Upper lobe of left lung (tissue), 6 donors: ENCODE measurements at regions not wholly inside any gene's neighbourhood (a gene's known extent, or its start where the extent isn't known, plus 50 kb on each side); places are given as distances from the start of the nearest gene placed in this dataset.
"Not testable (repeated sequence)": the region's sequence is repeated elsewhere in the genome, so short reads cannot be mapped to it uniquely, and the experiment has no call there.

Experiments used
- ATAC-seq, 2 donors: fragments of 200-7000 bp; cut with Tn5 transposase; one replicate each; pipeline ENCODE4 v1.9.1; 2022; ENCODE audit warnings: mild to moderate bottlenecking in 2 of 2, moderate library complexity in 2 of 2; ENCODE audit not compliant: low FRiP score in 2 of 2
- DNase-seq, 2 donors: peaks; one replicate each; pipeline ENCODE4 v3.0.0-alpha.2; 2019 to 2020
- H3K27ac ChIP-seq, 4 donors: fragments of 200-600 bp; sonication (generic); one replicate each; pipeline ENCODE4 v1.5.1; 2016 to 2019
- H3K27me3 ChIP-seq, 4 donors: fragments of 200-600 bp; sonication (generic); one replicate each; pipeline ENCODE4 v1.5.1; 2017 to 2019
- H3K36me3 ChIP-seq, 4 donors: fragments of 200-600 bp; sonication (generic); one replicate each; pipeline ENCODE4 v1.5.1; 2016 to 2019
- H3K4me1 ChIP-seq, 4 donors: fragments of 200-600 bp; sonication (generic); one replicate each; pipeline ENCODE4 v1.5.1; 2018 to 2019
- H3K4me3 ChIP-seq, 4 donors: fragments of 200-600 bp; sonication (generic); one replicate each; pipeline ENCODE4 v1.5.1; 2017 to 2019; ENCODE audit warnings: mild to moderate bottlenecking in 2 of 4, moderate library complexity in 1 of 4
- H3K9me3 ChIP-seq, 4 donors: fragments of 200-600 bp; sonication (generic); one replicate each; pipeline ENCODE4 v1.5.1; 2018 to 2019
- CTCF ChIP-seq, 6 experiments: fragments of 450-650 bp in 4 of 6; fragments of 200-600 bp in 2 of 6; sonication (generic) in 2 of 6; IDR thresholded peaks; one replicate each; pipeline ENCODE4 v1.5.1; 2016 to 2019; ENCODE audit warnings: antibody characterized with exemption in 6 of 6
- EP300 ChIP-seq, 4 donors: sonication (generic); formaldehyde crosslinking; IDR thresholded peaks; one replicate each; pipeline ENCODE4 v1.5.1; 2017; ENCODE audit warnings: antibody characterized with exemption in 4 of 4, control low read depth in 2 of 4
- POLR2A ChIP-seq, 4 donors: fragments of 450-650 bp; IDR thresholded peaks; one replicate each; pipeline ENCODE4 v1.5.1; 2016 to 2017; ENCODE audit warnings: antibody characterized with exemption in 4 of 4, mild to moderate bottlenecking in 2 of 4
- POLR2AphosphoS5 ChIP-seq, 2 donors: sonication (generic); formaldehyde crosslinking; IDR thresholded peaks; one replicate each; pipeline ENCODE4 v1.5.1; 2017; ENCODE audit warnings: antibody characterized with exemption in 2 of 2
- WGBS, 2 donors: methylation state at CpG; one replicate each; pipeline ENCODE4 v1.1.5; 2017 to 2018; 5-methylcytosine and 5-hydroxymethylcytosine counted together
- donor health status: DM: no; HTN: no; CAD: no; lungs with moderate emphysema.
- donor health status: DM: no; HTN: yes; CAD: no; lungs with severe emphysema.

GRCh38 chr3:68676136-68676535, 256.2 kb downstream of the TAFA4 start:
- DNase-seq (no peak), ATAC-seq (no peak)
- Histone ChIP-seq H3K27ac (no peak overlapping the region), H3K4me3 (no peak overlapping the region), H3K9me3 (no peaks in the 10 kb centered on the region), H3K27me3 (no peaks in the 10 kb centered on the region), H3K4me1 (no peaks in the 10 kb centered on the region), H3K36me3 (no peaks in the 10 kb centered on the region)
- WGBS, 2 donors = 78 to 82% methylated on average over 3 of the region's 3 CpGs
- no peak for TF ChIP-seq POLR2A (IDR thresholded peaks at IDR 0.05)
- TF ChIP-seq CTCF (IDR thresholded peaks at IDR 0.05) = no peak
- no peak for TF ChIP-seq EP300 (IDR thresholded peaks at IDR 0.05)
- no peak for TF ChIP-seq POLR2AphosphoS5 (IDR thresholded peaks at IDR 0.05)

GRCh38 chr3:68667346-68667745, 265.0 kb downstream of the TAFA4 start:
- Histone ChIP-seq H3K4me1 (no peaks in the 10 kb centered on the region), H3K27me3 (no peaks in the 10 kb centered on the region), H3K9me3 (no peaks in the 10 kb centered on the region), H3K4me3 (no peak overlapping the region), H3K36me3 (no peaks in the 10 kb centered on the region), H3K27ac (no peak overlapping the region)
- DNase-seq = no peak
- TF ChIP-seq EP300 (IDR thresholded peaks at IDR 0.05) (no peak), POLR2A (IDR thresholded peaks at IDR 0.05) (no peak), POLR2AphosphoS5 (IDR thresholded peaks at IDR 0.05) (no peak), CTCF (IDR thresholded peaks at IDR 0.05) (no peak)
- no peak for ATAC-seq

- WGBS, 2 donors = 83 to 86% methylated on average over 4 of the region's 4 CpGs
- no peaks in the 10 kb centered on the region for H3K4me1 ChIP-seq
- no peaks in the 10 kb centered on the region for H3K36me3 ChIP-seq
- no peaks in the 10 kb centered on the region for H3K27me3 ChIP-seq
- TF ChIP-seq EP300 (IDR thresholded peaks at IDR 0.05) = no peak
- no peak for TF ChIP-seq POLR2AphosphoS5 (IDR thresholded peaks at IDR 0.05)
- no peak for TF ChIP-seq CTCF (IDR thresholded peaks at IDR 0.05)
- TF ChIP-seq POLR2A (IDR thresholded peaks at IDR 0.05) = no peak
- no peak overlapping the region for H3K4me3 ChIP-seq
- ATAC-seq (no peak), DNase-seq (no peak)
- no peak overlapping the region for H3K27ac ChIP-seq
- no peaks in the 10 kb centered on the region for H3K9me3 ChIP-seq
Measured at GRCh38 chr3:68666429-68667136, 265.8 kb downstream of the TAFA4 start.

- ATAC-seq (no peak), DNase-seq (no peak)
- no peak overlapping the region for H3K27ac ChIP-seq
- no peaks in the 10 kb centered on the region for H3K9me3 ChIP-seq
- no peak overlapping the region for H3K4me3 ChIP-seq
- WGBS, 2 donors = 53 to 68% methylated on average over 1 of the region's 1 CpG
- no peaks in the 10 kb centered on the region for H3K36me3 ChIP-seq
- no peaks in the 10 kb centered on the region for H3K4me1 ChIP-seq
- TF ChIP-seq POLR2A (IDR thresholded peaks at IDR 0.05) (no peak), POLR2AphosphoS5 (IDR thresholded peaks at IDR 0.05) (no peak), EP300 (IDR thresholded peaks at IDR 0.05) (no peak), CTCF (IDR thresholded peaks at IDR 0.05) (no peak)
- no peaks in the 10 kb centered on the region for H3K27me3 ChIP-seq
Measured at GRCh38 chr3:68664276-68664675, 268.1 kb downstream of the TAFA4 start.

- WGBS, 2 donors = 83 to 88% methylated on average over 1 of the region's 1 CpG
Measured at GRCh38 chr3:68662176-68662575, 270.2 kb downstream of the TAFA4 start.

GRCh38 chr3:68650657-68651056, 281.7 kb downstream of the TAFA4 start:
- H3K36me3 ChIP-seq, ATAC-seq, H3K4me3 ChIP-seq, H3K9me3 ChIP-seq, DNase-seq, H3K4me1 ChIP-seq, H3K27me3 ChIP-seq, H3K27ac ChIP-seq: not testable (repeated sequence)
- 80 to 89% methylated on average over 3 of the region's 3 CpGs for WGBS, 2 donors

More at GRCh38 chr3:68662176-68662575, 270.2 kb downstream of the TAFA4 start:
- Histone ChIP-seq H3K4me1 (no peaks in the 10 kb centered on the region), H3K27ac (no peak overlapping the region), H3K4me3 (no peak overlapping the region), H3K36me3 (no peaks in the 10 kb centered on the region), H3K9me3 (no peaks in the 10 kb centered on the region), H3K27me3 (no peaks in the 10 kb centered on the region)
- ATAC-seq = no peak
- no peak for TF ChIP-seq POLR2AphosphoS5 (IDR thresholded peaks at IDR 0.05)
- TF ChIP-seq CTCF (IDR thresholded peaks at IDR 0.05) = no peak
- no peak for TF ChIP-seq EP300 (IDR thresholded peaks at IDR 0.05)
- TF ChIP-seq POLR2A (IDR thresholded peaks at IDR 0.05) = no peak
- DNase-seq = no peak
